ENCODE measurements at regions not wholly inside any gene's neighbourhood (a gene's known extent, or its start where the extent isn't known, plus 50 kb on each side); places are given as distances from the start of the nearest gene placed in this dataset.
"Not testable (repeated sequence)": the region's sequence is repeated elsewhere in the genome, so short reads cannot be mapped to it uniquely, and the experiment has no call there.

DNA sequence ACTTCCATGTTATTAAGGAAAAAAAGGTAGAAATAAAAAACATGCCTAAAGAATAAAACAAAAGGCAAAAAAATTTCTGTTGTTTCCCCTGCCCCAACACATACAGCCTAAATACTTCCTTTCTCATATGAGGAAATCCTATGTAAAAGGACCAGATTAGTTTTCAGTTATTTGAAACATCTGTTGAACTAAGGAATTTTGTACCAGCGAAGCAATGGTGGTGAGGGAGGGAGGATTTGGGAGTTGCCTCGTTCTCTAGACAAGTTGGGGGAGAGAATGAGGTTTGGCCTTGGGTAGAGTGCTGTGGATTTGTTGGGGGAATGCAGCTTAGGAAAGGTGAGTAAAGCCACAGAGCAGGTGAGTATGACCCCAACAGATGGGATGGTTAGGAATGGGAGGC lies 141.5 kb upstream of the RFLNA start:
- TF ChIP-seq, protein P1, sequence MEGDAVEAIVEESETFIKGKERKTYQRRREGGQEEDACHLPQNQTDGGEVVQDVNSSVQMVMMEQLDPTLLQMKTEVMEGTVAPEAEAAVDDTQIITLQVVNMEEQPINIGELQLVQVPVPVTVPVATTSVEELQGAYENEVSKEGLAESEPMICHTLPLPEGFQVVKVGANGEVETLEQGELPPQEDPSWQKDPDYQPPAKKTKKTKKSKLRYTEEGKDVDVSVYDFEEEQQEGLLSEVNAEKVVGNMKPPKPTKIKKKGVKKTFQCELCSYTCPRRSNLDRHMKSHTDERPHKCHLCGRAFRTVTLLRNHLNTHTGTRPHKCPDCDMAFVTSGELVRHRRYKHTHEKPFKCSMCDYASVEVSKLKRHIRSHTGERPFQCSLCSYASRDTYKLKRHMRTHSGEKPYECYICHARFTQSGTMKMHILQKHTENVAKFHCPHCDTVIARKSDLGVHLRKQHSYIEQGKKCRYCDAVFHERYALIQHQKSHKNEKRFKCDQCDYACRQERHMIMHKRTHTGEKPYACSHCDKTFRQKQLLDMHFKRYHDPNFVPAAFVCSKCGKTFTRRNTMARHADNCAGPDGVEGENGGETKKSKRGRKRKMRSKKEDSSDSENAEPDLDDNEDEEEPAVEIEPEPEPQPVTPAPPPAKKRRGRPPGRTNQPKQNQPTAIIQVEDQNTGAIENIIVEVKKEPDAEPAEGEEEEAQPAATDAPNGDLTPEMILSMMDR (IDR thresholded peaks at IDR 0.05; ENCODE audit: unreplicated experiment in 3 of 3): no peak
- peaks cover 13% of the 10 kb centered on the region for H3K36me3 Mint-ChIP-seq (ENCODE audit: low read depth)
- H3K27ac Mint-ChIP-seq: peak overlapping the region; percentile 33 to 83 (median 53)
- peaks cover 65% of the 10 kb centered on the region for H3K4me1 Mint-ChIP-seq
- peaks cover 10% of the 10 kb centered on the region for H3K9me3 Mint-ChIP-seq
- H3K27me3 Mint-ChIP-seq (ENCODE audit: low read depth): peaks cover 7% of the 10 kb centered on the region
- H3K4me3 Mint-ChIP-seq: no peak overlapping the region

DNA sequence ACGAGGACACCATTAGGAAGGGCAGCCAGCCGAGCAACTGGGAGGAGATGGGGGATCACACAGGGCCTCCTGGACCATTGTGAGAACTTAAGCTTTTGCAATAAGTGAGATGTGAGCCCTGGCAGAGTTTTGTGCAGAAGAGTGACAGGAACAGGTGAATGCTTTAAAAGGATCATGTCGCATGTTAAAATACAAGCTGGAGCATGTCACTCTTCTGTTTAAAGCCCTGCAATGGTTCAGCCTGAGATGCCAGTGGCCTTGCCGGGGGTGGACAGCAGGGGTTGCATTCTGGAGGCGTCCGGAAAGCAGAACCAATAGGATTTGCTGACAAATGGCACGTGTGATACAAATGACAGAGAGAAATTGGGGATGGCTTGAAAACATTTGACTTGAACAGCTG lies 137.5 kb upstream of the RFLNA start:
- H3K27me3 Mint-ChIP-seq (ENCODE audit: low read depth): peaks cover 11% of the 10 kb centered on the region
- H3K27ac Mint-ChIP-seq: peak overlapping the region; percentile 33 to 78 (median 40)
- H3K9me3 Mint-ChIP-seq: peaks cover 2% of the 10 kb centered on the region
- TF ChIP-seq, protein P1 (IDR thresholded peaks at IDR 0.05; ENCODE audit: unreplicated experiment in 3 of 3): no peak
- peaks cover 5% of the 10 kb centered on the region for H3K36me3 Mint-ChIP-seq (ENCODE audit: low read depth)
- no peak overlapping the region for H3K4me3 Mint-ChIP-seq
- peaks cover 52% of the 10 kb centered on the region for H3K4me1 Mint-ChIP-seq

- TF ChIP-seq, protein P1 (IDR thresholded peaks at IDR 0.05; ENCODE audit: unreplicated experiment in 3 of 3): no peak
- H3K9me3 Mint-ChIP-seq: no peaks in the 10 kb centered on the region
- H3K27me3 Mint-ChIP-seq (ENCODE audit: low read depth): peaks cover 8% of the 10 kb centered on the region
- peaks cover 8% of the 10 kb centered on the region for H3K36me3 Mint-ChIP-seq (ENCODE audit: low read depth)
- H3K27ac Mint-ChIP-seq: peak overlapping the region; percentile 67 to 79 (median 74)
- H3K4me3 Mint-ChIP-seq: peak overlapping the region in 1 of 3 experiments; percentile 21
- peaks cover 41% of the 10 kb centered on the region for H3K4me1 Mint-ChIP-seq
Measured at GRCh38 chr12:124159655-124160054, 135.2 kb upstream of the RFLNA start.

GRCh38 chr12:124160097-124160756 lies 134.7 kb upstream of the RFLNA start:
- TF ChIP-seq, protein P1 (IDR thresholded peaks at IDR 0.05; ENCODE audit: unreplicated experiment in 3 of 3): no peak
- H3K27me3 Mint-ChIP-seq (ENCODE audit: low read depth): peaks cover 8% of the 10 kb centered on the region
- peaks cover 41% of the 10 kb centered on the region for H3K4me1 Mint-ChIP-seq
- peaks cover 4% of the 10 kb centered on the region for H3K9me3 Mint-ChIP-seq
- H3K27ac Mint-ChIP-seq: peak overlapping the region; percentile 67 to 79 (median 74)
- H3K36me3 Mint-ChIP-seq (ENCODE audit: low read depth): peaks cover 12% of the 10 kb centered on the region
- peak overlapping the region in 1 of 3 experiments; percentile 21 for H3K4me3 Mint-ChIP-seq

DNA sequence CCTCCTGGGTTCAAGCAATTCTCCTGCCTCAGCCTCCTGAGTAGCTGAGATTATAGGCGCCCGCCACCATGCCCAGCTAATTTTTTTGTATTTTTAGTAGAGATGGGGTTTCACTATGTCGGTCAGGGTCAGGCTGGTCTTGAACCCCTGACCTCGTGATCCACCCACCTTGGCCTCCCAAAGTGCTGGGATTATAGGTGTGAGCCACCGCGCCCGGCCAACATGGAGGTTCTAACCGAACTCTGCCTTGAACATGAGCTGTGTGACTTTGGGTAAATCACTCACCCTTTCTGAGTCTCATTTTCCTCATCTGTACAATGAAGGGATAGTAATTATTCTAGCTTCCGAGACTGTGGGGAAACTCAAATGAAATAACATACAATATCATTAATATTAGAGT lies 133.5 kb upstream of the RFLNA start:
- H3K27me3 Mint-ChIP-seq (ENCODE audit: low read depth); H3K4me3 Mint-ChIP-seq; H3K9me3 Mint-ChIP-seq; H3K27ac Mint-ChIP-seq: not testable (repeated sequence)
- peaks cover 16% of the 10 kb centered on the region for H3K36me3 Mint-ChIP-seq (ENCODE audit: low read depth)
- peaks cover 33% of the 10 kb centered on the region for H3K4me1 Mint-ChIP-seq

- Mint-ChIP-seq H3K27me3 (ENCODE audit: low read depth) (peaks cover 5% of the 10 kb centered on the region), H3K9me3 (peaks cover 9% of the 10 kb centered on the region), H3K4me1 (peaks cover 28% of the 10 kb centered on the region), H3K27ac (no peak overlapping the region), H3K4me3 (no peak overlapping the region), H3K36me3 (ENCODE audit: low read depth) (peaks cover 16% of the 10 kb centered on the region)
- TF ChIP-seq, protein P1 (IDR thresholded peaks at IDR 0.05; ENCODE audit: unreplicated experiment in 3 of 3): no peak
Measured at GRCh38 chr12:124162151-124163110, 132.5 kb upstream of the RFLNA start.
